K562 (cell line): ENCODE measurements at regions not wholly inside any gene's neighbourhood (a gene's known extent, or its start where the extent isn't known, plus 50 kb on each side); places are given as distances from the start of the nearest gene placed in this dataset.

Experiments
- CTCF ChIP-seq, 3 experiments: IDR thresholded peaks in 2 of 3; conservative IDR thresholded peaks in 1 of 3; 2 replicates each; pipeline ENCODE4 v1.5.1; 2011 to 2012; ENCODE audit warnings: low read length in 3 of 3, mild to moderate bottlenecking in 3 of 3, control low read depth in 2 of 3, improper control_type of control experiment in 1 of 3, inconsistent platforms in 1 of 3, low read depth in 1 of 3, mixed read lengths in 1 of 3, moderate library complexity in 1 of 3; ENCODE audit not compliant: insufficient read depth in 2 of 3
- EP300 ChIP-seq: IDR thresholded peaks from 2 replicates; pipeline ENCODE4 v1.6.1; 2012; ENCODE audit warnings: low read length, improper control_type of control experiment
- FOXK1 ChIP-seq: sonication (generic); formaldehyde crosslinking; IDR thresholded peaks from 2 replicates; pipeline ENCODE4 v1.8.0; 2022; ENCODE audit warnings: missing genetic modification reagents, mild to moderate bottlenecking, borderline replicate concordance
- MEF2A ChIP-seq: IDR thresholded peaks from 2 replicates; pipeline ENCODE4 v1.6.1; 2011; ENCODE audit warnings: low read depth, mild to moderate bottlenecking, low read length, moderate library complexity; ENCODE audit not compliant: control insufficient read depth
- NFIC ChIP-seq: fragments of 450-650 bp; IDR thresholded peaks from 2 replicates; pipeline ENCODE4 v1.6.1; 2017; ENCODE audit warnings: mild to moderate bottlenecking, inconsistent platforms
- POLR2A ChIP-seq: fragments of 450-650 bp; conservative IDR thresholded peaks from 2 replicates; pipeline ENCODE4 v1.6.1; 2016
- RB1 ChIP-seq: fragments of 450-650 bp; IDR thresholded peaks from 2 replicates; pipeline ENCODE4 v1.6.1; 2017; ENCODE audit warnings: low read depth, mild to moderate bottlenecking
- SP2 ChIP-seq: IDR thresholded peaks from 2 replicates; pipeline ENCODE4 v1.6.1; 2011; ENCODE audit warnings: mild to moderate bottlenecking, low read depth, low read length, moderate library complexity; ENCODE audit not compliant: poor library complexity, severe bottlenecking; ENCODE audit errors: extremely low read depth
- SRSF9 ChIP-seq: fragments of 200-400 bp; formaldehyde crosslinking; IDR thresholded peaks from 2 replicates; pipeline ENCODE4 v1.6.1; 2017; ENCODE audit warnings: low read depth, low read length, borderline replicate concordance
- TFAP4 ChIP-seq: sonication (generic); formaldehyde crosslinking; IDR thresholded peaks from 2 replicates; pipeline ENCODE4 v1.8.0; 2022; ENCODE audit warnings: missing genetic modification reagents, mild to moderate bottlenecking, moderate library complexity, borderline replicate concordance
- ZFPM2 ChIP-seq: fragments of 250-450 bp; sonication (Bioruptor Pico); IDR thresholded peaks from 2 replicates; pipeline ENCODE4 v1.5.1; 2022; ENCODE audit warnings: mild to moderate bottlenecking

GRCh38 chr4:25984796-25985195 is 70.8 kb downstream of the SMIM20 start:
- TF ChIP-seq CTCF (IDR thresholded peaks at IDR 0.05 in 2 of 3, conservative IDR thresholded peaks at IDR 0.05 in 1 of 3; ENCODE audit: insufficient read depth in 2 of 3, low read depth in 1 of 3, low read length in 3 of 3), result no peak
- TF ChIP-seq SRSF9, result no peak
- TF ChIP-seq SP2, result no peak
- TF ChIP-seq EP300, result no peak
- TF ChIP-seq POLR2A, result no peak
- TF ChIP-seq NFIC, result no peak
- TF ChIP-seq TFAP4 (CRISPR knock-in tag), result no peak
- no peak for TF ChIP-seq MEF2A
- TF ChIP-seq ZFPM2, result no peak
- TF ChIP-seq FOXK1 (CRISPR knock-in tag), result no peak
- TF ChIP-seq RB1, result no peak
